ENCODE measurements at regions not wholly inside any gene's neighbourhood (a gene's known extent, or its start where the extent isn't known, plus 50 kb on each side); places are given as distances from the start of the nearest gene placed in this dataset.
A peak's percentile ranks its signal among the peaks of the same experiment; 100 is the strongest.

DNA sequence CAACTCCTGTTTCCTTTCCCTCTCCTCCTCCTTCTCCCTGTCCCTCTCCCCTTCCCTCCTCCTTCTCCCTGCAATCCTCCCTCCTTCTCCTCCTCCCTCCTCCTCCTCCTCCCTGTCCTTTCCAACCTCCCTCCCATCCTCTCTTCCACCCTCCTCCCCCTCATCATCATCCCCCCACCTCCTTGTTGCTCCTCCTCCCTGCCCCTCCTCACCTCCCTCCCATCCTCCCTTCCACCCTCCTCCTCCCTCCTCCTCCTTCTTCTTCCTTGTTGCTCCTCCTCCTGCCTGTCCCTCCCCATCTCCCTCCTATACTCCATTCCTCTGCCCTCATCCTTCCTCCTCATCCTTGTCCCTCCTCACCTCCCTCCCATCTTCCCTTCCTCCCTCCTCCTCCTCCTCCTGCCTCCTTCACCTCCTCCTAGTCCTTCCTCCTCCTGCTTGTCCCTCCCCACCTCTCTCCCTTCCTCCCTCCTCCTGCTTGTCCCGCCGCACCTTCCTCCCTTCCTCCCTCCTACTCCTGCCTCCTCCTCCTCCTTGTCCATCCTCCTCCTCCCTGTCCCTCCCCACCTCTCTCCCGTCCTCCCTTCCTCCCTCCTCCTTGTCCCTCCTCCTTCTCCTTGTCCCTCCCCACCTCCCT, 222.5 kb downstream of the IRF8 start:
- no peak for DNase-seq

DNA sequence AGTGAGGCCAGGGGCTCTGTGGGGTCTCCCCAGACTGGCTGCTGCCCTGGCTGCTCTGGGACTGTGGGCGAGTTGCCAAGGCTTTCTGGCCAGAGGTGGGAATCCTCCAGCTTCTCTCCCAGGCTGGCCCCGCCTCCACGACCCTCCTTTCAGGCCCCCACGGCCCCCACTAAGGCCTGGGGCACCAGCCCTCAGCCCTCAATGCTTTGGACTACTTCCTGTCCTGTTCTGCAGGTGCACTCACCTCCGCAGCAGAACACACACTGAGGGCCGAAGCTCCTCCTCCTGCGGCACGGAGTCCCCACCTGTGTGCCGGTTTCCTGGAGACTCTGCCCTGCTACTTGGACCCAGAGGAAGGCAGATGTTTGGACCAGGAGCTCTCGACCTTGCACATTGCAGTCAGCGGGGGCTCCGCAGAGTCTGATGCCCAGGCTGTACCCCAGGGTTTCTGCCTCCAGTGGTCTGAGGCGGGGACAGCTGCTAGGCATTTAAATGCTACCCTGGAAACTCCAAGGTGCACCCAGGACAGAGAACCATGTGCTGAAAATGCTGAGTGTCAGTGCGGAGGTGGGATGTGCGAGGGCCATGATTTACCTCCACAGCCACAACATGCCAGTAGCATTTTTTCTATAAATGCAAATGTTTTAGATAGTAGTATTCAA, 223.8 kb downstream of the IRF8 start:
- no peak for DNase-seq

DNA sequence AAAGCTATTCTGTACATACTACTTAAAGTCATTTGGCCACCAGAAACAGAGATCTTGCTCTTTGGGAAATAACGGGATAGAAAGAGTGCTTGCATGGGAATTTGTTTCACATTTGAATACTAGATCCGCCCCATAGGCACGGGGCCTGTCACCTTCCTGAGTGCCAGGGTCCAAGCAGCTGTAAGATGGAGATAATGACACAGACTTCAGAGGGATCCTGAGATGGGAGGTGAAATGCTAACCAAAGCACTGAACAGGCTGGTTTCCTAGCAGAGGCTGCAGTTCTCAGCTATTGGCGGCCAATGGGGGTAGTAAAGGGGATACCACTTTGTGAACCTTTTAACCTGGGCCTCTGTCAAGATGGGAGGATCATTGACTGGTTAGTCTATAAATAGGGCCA, 225.4 kb downstream of the IRF8 start:
- no peak for DNase-seq

DNA sequence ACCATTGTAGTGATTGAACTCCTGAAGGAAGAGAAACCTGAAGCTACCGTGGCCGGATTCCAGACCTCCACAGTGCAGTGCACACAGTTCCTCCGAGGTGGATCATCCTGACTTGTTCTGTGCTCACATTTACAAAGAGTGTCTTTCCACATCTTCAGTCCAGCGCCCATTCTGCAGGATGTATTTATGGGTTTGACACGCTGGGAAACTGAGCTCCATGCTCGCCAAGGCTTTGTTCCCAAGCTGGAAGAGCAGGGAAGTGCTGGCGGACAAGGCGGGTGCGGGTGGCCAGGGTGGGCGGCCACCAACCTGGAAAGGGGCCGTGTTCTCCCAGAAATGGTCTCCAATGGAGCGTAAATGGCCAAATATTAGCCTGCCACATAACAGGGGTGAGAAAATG, 227.9 kb downstream of the IRF8 start:
- no peak for DNase-seq

DNA sequence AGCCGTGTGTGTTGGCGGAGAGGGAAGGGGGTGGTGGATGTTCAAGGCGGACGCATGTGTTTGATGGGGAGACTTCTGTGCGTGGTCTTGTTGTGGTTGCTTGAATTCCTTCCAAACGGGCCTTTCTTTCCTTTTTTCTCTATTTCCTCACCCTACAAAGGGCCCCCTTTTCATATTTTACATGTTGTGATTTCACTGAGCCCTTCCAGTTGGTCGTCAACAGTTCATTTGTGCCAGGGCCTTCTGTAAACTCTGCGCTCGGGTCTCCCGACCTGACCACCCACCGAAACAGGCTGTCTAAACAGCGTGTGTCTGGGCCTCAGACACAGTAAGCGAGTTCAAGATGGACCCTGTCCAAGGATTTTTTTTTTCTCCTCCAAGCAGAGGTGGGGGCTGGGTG, 228.4 kb downstream of the IRF8 start:
- DNase-seq: no peak

DNA sequence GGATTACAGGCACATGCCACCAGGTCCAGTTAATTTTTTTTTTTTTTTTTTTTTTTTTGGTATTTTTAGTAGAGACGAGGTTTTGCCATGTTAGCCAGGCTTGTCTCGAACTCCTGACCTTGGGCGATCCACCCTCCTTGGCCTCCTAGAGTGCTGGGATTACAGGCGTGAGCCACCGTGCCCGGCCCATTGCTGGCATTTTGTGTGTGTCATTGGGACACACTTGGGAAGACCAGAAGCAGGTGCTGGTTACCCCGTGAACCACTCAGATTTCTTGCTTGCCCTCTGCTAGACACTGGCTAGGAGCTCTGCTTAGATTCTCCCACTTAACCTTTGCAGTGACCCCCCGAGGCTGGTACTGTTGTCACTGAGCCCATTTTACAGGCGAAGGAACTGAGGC, 229.3 kb downstream of the IRF8 start:
- no peak for DNase-seq

DNA sequence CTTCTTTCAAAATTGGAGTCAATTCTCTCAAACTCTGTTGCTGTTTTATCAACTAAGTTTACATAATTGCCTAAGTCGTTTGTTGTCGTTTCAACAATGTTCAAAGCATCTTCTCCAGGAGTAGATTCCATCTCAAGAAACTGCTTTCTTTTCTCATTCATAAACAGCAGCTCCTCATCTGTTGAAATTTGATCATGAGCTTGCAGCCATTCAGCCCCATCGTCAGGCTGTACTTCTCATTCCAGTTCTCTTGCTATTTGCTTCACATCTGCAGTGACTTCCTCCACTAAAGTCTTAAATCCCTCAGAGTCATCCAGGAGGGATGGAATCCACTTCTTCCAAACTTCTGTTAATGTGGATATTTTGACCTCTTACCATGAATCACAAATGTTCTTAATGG, 230.6 kb downstream of the IRF8 start:
- DNase-seq: no peak

DNA sequence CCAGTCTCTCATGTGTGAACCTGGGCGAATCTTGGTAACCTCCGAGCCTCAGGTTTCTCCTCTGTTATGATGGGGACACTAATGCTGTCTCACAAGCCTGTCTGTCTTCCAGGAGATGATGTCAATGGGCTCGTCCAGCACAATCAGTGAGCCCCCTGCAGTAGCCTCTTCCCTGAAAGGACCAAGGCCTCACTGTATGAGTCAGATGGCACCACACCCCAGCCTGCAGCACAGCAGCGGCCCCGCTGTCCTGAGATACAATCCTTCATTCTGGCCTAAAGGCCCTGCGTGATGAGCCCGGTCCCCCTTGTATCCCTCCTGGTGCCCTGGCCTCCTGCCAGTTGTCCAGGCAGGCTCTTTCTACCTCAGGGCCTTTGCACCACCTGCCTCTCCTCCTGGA, 234.4 kb downstream of the IRF8 start:
- no peak for DNase-seq

DNA sequence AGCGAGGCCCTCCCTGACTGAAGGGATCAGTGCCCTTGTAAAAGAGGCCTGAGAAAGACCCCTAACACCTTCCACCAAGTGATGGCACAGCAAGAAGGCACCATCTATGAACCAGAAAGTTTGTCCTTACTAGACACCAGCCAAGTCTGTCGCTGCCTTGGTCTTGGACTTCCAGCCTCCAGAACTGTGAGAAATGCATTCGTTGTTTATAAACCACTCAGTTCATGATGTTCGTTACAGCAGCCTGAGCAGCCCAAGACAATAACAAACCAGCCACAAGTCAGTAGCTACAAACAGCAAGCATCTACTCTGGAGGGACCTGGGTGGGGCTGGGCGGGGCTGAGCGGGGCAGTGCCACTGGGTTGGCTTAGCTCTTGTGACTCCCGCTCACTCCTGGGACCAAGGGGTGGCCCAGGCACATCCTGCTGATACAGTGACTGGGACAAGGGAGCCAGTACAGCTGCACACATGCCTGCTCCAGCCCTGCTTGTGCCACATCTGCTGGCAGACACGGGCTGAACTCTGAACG, 234.9 kb downstream of the IRF8 start:
- DNase-seq: no peak

DNA sequence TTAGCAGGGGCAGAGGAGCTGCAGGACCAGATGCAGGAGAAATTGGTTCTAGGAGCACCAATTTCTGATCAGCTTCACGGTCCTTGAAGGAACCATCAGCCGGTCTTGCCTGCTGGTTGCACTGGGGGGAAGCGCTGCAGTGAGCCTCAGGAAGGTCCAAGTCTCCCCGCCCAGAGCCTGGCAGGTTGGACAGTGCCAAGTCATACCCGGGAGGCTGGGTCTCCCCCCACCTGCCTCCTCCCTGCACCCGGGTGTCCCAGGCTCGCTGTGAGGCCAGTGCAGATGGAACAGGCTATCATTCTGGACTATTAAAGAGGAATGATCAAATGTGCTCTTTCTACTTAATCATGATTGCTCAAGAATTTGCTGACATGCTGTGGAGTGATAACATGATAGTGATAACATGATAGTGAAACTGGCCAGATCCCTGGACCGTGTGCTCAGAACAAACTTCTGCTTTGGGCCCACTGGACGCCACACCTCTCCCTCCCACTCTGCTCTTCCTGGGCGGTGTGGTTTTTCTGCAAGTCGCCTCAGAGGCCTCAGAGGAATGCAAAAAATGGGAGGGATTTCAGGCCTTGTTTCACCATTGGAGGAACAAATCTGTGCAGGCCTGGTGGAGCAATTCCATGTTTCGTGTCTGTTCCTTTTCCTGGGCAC, 236.0 kb downstream of the IRF8 start:
- no peak for DNase-seq

DNA sequence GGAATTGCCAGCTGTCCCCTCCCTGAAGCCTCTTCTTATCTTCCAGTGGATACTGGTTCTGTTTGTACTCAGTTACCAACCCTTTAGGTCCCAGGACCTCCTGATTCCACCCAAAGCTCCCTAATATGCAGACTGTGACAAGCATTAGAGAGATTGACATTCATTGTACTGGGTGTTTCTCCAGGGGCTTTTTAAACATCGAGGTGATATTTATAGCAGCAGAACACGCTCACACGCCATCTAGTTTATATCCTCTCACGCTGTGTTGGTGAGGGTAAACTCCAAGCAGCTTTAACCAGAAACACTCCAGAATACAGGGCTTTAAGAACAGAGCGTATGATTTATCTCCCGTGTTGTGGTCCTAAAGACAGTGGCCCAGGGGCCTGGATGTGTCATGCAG, 238.4 kb downstream of the IRF8 start:
- no peak for DNase-seq

DNA sequence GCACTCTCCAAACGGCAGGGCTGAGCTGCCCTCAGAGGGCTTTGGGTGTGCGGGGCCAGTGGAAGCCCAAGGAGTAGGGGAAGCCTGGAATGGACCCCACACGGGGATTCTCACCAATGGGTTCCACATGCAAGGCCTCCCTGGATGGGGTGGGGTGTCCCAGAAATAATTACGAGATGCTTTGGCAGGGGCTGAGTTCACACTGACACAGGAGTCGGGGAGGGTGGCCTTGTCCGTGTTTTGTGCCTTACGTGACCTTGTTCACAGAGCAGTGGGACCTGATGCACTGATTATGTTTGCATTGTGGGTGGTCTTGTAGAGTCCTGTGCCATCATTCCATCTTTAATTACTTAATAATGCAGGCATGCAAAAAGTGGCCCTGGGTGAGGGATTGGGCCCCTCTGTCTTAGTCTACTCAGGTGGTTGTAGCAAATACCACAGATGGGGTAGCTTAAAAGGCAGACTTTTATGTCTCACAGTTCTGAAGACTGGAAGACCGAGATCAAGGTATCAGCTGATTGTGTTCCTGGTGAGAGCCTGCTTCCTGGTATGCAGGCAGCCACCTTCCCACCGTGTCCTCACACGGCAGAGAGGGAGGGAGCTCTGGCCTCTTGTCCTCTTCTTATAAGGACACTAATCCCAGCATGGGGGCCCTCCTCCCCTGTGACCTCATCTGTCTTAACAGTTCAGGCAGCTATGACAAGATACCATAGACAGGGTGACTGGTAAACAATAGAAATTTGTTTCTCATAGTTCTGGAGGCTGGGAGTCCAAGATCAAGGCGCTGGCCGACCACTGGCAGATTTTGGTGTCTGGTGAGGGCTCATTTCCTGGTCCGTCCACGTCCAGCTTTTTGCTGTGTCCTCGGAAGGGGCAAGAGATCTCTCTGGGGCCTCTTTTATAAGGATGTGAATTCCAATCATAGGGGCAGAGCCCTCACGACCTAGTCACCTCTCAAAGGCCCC, 239.4 kb downstream of the IRF8 start:
- no peak for DNase-seq

DNA sequence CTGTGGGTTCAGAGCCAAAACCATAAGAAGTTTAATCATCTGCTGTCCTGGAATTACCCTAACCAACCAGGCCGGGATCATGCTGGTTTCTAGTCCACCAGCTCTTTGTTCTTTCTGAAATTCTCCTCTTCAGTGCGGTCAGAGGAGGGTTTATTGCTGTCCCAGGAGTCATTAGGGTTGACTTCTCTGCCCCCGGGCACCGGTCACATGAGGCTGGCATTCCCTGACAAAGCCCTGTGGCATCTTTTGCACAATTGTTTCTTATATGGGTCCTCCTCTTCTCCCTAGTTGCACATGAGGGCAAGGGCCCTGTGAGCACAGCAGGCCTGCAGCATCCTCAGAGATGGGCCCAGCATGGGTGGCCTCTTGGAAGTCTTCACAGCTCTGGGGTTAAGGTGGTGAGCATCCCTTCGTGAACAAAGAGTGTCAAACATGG, 243.9 kb downstream of the IRF8 start:
- no peak for DNase-seq

DNA sequence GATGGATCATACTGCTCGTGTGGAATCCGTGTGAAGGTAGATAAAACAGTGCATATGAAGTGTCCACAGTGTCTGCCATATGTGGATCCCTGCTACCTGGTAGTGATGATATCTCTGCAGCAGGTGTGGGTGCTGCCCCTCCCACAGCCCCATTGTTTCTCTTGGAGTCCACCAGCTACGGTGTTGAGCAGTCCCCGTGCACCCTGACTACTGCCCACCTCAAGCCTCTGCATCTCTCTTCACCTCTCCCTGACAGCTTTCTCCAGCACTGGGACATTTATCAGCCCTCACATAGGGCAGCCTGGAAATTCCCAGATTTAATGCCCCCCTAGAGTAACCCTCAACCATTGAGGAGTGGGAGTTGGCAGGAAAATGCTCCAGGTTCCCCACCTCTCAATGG, 244.7 kb downstream of the IRF8 start:
- DNase-seq: no peak

DNA sequence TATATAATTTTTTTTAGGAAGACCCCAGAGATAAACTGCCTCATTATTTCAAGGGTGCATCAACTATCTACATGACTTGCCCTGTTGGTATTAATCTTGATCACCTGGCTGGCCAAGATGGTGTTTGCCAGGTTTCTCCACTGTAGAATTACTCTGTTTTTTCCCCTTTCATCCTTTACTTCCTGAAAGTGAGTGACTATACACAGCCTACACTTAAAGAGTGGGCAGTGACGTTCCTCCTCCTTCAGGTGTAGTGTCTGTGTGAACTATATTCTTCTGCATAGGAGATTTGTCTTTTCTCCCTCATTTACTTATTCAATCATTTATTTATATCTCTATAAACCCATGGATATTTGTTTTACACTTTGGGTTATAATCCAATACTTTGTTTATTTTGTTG, 246.7 kb downstream of the IRF8 start:
- DNase-seq: no peak

DNA sequence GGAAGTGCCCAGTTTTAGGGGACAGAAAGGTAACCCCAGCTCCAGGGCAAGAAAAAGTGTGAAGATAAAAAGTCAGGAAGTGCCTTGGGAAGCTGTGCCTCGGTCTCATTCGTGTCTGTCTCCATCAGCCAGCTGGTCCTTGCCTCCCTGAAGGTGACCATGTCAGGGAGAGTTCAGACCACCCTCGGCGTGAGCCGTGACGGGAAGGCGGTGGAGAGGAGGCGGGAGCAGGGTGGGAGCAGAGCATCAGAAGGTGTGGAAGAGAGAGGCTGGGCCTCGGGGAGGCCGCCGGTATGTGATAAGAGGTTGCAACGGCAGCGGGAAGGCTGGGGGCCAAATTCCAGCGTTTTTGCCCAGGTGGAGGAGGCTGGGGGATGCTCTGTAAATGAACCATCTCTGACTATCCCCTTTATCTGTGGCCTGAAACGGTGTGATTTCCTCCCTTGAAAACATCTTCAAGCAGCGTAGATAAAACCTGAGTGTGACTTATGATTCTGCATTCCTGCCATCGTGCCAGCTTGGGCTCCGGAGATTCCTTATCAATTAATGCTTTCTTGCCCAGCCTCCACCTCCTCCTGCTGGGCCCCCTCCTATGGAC, 251.8 kb downstream of the IRF8 start:
- DNase-seq: no peak

DNA sequence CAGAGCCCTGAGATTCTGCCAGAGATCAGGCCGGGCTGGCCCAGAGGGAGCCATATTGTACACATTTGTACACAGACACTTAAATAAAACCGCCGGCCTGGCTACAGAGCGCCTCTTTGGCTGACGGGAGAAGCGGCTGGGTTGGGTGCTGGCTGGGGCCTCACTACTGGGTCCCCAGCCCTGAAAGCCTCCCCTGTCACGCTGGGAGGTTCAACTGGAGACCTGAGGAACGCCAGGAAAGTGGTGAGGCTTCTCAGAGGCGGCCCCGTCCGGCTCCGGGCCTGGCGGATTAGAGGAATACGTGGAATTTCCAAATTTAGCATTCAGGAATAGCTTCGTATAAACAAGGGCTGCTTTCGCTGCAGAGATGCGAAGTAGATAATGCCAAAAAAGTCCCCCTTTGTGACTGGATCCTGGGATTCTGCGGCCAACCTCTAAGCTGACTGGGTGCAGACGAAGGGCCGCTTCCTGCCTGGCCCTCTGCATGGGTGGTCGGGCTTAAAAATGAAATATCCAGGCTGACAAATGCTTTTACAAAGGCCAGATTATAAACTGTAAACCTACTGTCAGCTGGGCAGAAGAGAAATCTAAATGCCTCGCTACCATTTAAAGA, 252.4 kb downstream of the IRF8 start:
- DNase-seq: peak; percentile 23

DNA sequence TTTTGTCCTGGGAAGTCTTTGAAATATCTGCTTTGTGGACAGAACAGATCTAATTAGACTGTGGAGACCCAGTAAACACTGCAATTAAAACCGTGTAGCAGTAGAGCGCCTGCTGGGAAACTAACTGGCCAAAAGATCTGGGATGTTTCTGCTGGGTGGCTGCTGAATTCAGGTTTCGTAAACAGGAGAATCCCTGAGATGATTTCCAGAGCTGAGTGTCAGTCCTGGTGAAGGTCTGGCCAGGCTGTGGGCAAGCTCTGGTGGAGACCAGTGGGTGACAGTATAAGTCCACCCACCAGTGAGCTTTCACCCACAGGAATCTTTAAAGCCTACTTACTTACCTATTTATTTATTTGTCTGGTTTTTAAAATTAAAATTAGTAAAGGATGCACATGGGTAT, 257.2 kb downstream of the IRF8 start:
- no peak for DNase-seq

DNA sequence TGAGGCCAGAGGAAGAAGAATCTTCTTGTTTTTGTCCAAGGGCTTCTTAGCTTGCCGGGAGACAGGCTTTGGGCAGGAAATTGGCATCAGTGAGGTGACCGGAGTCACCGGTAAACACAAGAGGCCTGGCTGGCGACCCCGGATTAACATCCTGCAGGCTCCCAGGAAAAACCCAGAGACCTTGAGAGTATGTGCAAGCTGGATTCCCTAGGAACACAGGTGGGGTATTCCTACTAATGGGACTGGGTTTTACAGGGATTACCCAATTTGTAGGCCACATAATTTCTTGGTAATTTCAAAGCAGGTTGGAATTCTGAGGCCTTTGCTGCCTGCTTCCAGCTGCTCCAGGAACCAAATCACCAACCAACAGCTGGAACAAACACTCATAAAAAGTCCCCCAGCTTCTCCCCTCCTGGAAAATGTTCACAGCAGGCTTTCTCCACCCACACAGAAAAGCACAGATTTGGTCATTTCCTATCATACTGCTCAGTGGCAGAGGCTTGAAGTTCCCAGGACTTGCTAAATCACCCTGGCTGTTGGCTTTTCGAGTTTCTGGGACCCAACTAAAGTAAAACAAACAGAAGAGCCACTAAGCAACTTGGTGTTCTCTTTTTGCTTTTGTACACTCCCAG, 258.8 kb downstream of the IRF8 start:
- no peak for DNase-seq

DNA sequence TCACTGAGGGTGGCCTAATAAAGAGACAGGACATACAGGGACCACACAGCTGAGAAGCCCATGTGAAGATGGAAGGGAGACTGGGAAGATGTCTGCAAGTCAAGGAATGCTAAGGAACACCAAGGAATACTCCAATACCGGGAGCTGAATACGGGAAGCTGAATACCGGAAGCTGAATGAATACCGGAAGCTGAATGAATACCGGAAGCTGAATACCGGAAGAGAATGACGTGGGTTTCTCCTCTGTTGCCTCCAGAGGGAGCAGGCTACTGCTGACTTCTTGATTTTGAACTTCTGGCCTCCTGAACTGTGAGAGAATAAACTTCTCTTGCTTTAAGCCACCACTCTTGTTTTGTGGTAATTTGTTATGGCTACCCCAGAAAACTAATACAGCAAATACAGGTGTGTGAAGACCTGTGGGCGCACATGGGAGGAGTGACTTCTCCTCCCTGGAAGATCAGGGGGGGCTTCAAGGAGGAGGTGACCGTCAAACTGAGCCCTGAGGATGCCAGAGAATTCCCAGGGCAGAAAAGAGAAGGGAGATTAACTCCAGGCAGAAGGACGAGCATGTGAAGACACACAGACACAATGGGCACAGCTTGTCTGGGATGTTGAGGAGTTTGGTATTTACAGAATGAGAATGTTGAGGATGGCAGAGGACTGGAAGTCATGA, 259.9 kb downstream of the IRF8 start:
- no peak for DNase-seq

DNA sequence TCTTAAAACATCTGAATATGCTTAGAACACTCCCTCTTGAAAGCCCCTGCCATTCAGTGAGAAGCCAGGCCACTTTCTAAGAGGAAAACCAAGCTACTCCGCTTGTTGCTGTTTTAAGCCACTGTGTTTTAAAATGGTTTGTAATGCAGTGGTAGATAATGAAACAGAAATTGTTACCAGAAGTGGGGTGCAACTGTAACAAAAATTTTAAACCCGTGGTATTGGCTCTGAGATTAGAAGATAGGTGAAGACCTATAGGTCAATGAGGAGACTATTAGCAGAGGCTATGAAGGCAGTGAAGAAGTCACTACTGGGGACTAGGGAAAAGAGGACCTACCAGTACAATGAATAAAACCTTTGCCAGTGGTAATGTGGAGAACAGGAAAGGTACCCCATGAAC, 266.5 kb downstream of the IRF8 start:
- no peak for DNase-seq

Measured in hindlimb muscle (tissue), 1 donor.